Smooth muscle cell (in vitro differentiated cells): ENCODE measurements at regions not wholly inside any gene's neighbourhood (a gene's known extent, or its start where the extent isn't known, plus 50 kb on each side); places are given as distances from the start of the nearest gene placed in this dataset.

Experiments
- DNase-seq: peaks from one replicate; lab custom pipeline; 2025; ENCODE audit not compliant: unreplicated experiment; lab: John Stamatoyannopoulos, UW
- H2AFZ ChIP-seq: fragments of 200-600 bp; sonication (generic); 2 replicates; pipeline ENCODE4 v1.6.0; 2016; ENCODE audit warnings: antibody characterized with exemption, low read depth, mild to moderate bottlenecking
- H3F3A ChIP-seq: fragments of 200-600 bp; sonication (generic); 2 replicates; pipeline ENCODE4 v1.6.0; 2017; ENCODE audit warnings: antibody characterized with exemption, low read depth
- H3K27ac ChIP-seq: fragments of 200-600 bp; sonication (generic); 2 replicates; pipeline ENCODE4 v1.5.1; 2016; ENCODE audit warnings: low read depth, mild to moderate bottlenecking
- H3K27me3 ChIP-seq: fragments of 200-600 bp; sonication (generic); 2 replicates; pipeline ENCODE4 v1.6.1; 2016; ENCODE audit warnings: low read depth, mild to moderate bottlenecking
- H3K36me3 ChIP-seq: fragments of 200-600 bp; sonication (generic); 2 replicates; pipeline ENCODE4 v1.5.1; 2016; ENCODE audit warnings: low read depth
- H3K4me1 ChIP-seq: fragments of 200-600 bp; sonication (generic); 2 replicates; pipeline ENCODE4 v1.5.1; 2016; ENCODE audit warnings: low read depth
- H3K4me2 ChIP-seq: fragments of 200-600 bp; sonication (generic); 2 replicates; pipeline ENCODE4 v1.6.0; 2016; ENCODE audit warnings: mild to moderate bottlenecking
- H3K4me3 ChIP-seq: fragments of 200-600 bp; sonication (generic); 2 replicates; pipeline ENCODE4 v1.5.1; 2016; ENCODE audit warnings: mild to moderate bottlenecking
- H3K79me2 ChIP-seq: fragments of 200-600 bp; sonication (generic); 2 replicates; pipeline ENCODE4 v1.6.0; 2016; ENCODE audit warnings: low read depth, mild to moderate bottlenecking
- H3K9ac ChIP-seq: fragments of 200-600 bp; sonication (generic); 2 replicates; pipeline ENCODE4 v1.6.0; 2016; ENCODE audit warnings: low read depth
- H3K9me3 ChIP-seq: fragments of 200-600 bp; sonication (generic); replicated peaks from 2 replicates; pipeline ENCODE4 v1.5.1; 2016; ENCODE audit warnings: low read depth
- H4K20me1 ChIP-seq: fragments of 200-600 bp; sonication (generic); 2 replicates; pipeline ENCODE4 v1.6.0; 2016; ENCODE audit warnings: low read depth
- WGBS: methylation state at CpG from one replicate; pipeline ENCODE4 v1.1.7; 2016; ENCODE audit warnings: low lambda C conversion rate; 5-methylcytosine and 5-hydroxymethylcytosine counted together
- TF ChIP-seq, protein P1 (sequence below): fragments of 200-600 bp; sonication (generic); IDR thresholded peaks from 2 replicates; pipeline ENCODE4 v1.5.1; 2017; ENCODE audit warnings: borderline replicate concordance, mild to moderate bottlenecking, antibody characterized with exemption; ENCODE audit not compliant: insufficient read depth, poor library complexity, severe bottlenecking

DNA sequence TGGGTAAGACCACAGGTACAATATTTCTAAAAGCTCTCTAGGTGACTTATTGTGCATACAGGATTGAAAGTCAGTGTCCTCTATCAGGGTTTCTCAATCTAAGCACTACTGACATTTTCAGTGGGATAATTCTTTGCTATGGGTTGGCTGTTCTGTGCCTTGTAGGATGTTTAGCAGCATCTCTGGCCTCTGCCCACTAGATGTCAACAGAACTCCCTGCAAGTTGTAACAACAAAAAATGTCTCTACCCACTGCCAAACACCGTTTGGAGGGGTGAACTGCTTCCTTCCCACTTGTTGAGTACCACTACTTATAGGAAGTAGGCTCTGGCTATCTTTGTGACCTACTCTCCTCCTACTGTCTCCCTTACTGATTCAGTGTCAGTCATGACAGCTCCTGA lies 90.1 kb upstream of the ZRANB2 start:
- no peaks in the 10 kb centered on the region for H4K20me1 ChIP-seq
- no peaks in the 10 kb centered on the region for H3F3A ChIP-seq
- H3K4me1 ChIP-seq, result no peaks in the 10 kb centered on the region
- H2AFZ ChIP-seq, result no peak overlapping the region
- H3K4me2 ChIP-seq, result no peak overlapping the region
- no peak overlapping the region for H3K27ac ChIP-seq
- H3K9ac ChIP-seq, result no peak overlapping the region
- no peak overlapping the region for H3K4me3 ChIP-seq
- no peaks in the 10 kb centered on the region for H3K9me3 ChIP-seq
- DNase-seq, result no peak
- 48% methylated on average over 1 of the region's 1 CpG for WGBS
- no peaks in the 10 kb centered on the region for H3K79me2 ChIP-seq
- no peaks in the 10 kb centered on the region for H3K27me3 ChIP-seq
- no peaks in the 10 kb centered on the region for H3K36me3 ChIP-seq
- TF ChIP-seq, protein P1, sequence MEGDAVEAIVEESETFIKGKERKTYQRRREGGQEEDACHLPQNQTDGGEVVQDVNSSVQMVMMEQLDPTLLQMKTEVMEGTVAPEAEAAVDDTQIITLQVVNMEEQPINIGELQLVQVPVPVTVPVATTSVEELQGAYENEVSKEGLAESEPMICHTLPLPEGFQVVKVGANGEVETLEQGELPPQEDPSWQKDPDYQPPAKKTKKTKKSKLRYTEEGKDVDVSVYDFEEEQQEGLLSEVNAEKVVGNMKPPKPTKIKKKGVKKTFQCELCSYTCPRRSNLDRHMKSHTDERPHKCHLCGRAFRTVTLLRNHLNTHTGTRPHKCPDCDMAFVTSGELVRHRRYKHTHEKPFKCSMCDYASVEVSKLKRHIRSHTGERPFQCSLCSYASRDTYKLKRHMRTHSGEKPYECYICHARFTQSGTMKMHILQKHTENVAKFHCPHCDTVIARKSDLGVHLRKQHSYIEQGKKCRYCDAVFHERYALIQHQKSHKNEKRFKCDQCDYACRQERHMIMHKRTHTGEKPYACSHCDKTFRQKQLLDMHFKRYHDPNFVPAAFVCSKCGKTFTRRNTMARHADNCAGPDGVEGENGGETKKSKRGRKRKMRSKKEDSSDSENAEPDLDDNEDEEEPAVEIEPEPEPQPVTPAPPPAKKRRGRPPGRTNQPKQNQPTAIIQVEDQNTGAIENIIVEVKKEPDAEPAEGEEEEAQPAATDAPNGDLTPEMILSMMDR, result no peak

DNA sequence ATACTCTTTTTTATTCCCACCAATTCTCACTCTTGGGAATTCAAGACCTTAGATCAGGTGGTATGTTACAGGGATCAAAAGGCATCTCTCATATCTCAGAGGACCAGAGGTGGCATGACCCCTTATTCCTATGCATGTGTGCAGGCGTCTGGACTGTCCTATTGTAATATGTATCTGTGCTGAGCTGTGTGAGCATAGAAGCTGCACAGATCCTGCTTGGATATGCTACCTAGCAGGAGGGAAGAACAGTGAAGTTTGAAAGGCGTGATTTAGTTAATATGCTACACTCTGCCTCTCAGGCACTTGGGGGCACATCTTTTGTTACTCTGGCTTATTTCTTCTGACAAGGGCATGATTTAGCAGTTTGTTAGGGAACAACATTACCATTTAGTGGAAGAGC lies 86.7 kb upstream of the ZRANB2 start:
- Histone ChIP-seq H3K9me3 (no peaks in the 10 kb centered on the region), H3K4me2 (no peak overlapping the region), H4K20me1 (no peaks in the 10 kb centered on the region), H2AFZ (no peak overlapping the region), H3K36me3 (no peaks in the 10 kb centered on the region), H3K4me3 (no peak overlapping the region), H3K27me3 (no peaks in the 10 kb centered on the region), H3K9ac (no peak overlapping the region), H3F3A (no peaks in the 10 kb centered on the region), H3K79me2 (no peaks in the 10 kb centered on the region), H3K27ac (no peak overlapping the region), H3K4me1 (no peaks in the 10 kb centered on the region)
- DNase-seq, result no peak
- TF ChIP-seq, protein P1, result no peak
- WGBS, result 91% methylated on average over 2 of the region's 2 CpGs

DNA sequence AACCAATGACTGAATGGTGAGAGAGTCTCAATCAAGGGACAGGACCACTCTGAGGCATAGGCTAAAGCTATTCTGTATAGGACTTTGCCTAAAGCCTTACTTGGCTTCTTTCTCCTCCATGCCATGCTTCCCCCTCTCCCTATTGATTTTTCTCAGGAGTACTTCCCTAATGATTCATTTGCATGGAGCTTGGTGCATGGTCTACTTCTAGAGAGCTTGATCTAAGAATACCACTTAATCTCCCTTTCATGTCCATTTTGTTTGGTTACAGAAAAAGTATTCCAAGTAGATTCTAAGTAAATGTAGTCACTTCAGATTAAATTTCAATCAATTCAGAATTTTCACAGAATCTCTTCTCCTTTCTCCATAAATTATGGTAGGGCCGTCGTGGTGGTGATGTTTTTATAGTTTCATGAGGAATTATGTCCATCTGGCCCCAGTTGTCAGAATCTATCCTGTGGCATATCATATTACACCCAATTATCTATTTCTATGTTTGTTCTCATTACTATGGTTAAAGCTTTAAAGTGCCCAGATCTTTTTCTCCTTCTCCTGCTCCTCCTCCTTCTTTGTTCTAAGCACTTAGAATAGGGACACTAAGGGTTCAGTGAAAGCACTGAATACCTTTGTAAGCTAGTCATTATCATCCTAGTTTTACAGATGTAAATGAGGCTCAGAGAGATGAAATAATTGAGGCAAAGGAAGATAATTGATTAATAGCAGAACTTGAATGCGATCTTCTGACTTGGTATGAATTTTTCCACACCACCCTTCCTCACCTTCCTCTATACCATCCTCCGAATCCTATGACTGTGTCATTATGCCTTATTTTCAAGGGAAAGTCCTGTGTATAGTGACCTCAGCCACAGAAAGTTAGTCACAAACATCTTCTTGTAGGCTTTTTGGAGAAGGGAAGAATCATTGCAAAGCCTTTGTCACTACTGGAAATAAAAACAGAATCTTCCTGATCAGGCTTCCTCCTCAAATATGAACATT lies 85.6 kb upstream of the ZRANB2 start:
- TF ChIP-seq, protein P1, result no peak
- Histone ChIP-seq H3K79me2 (no peaks in the 10 kb centered on the region), H4K20me1 (no peaks in the 10 kb centered on the region), H3K27me3 (no peaks in the 10 kb centered on the region), H3K4me2 (no peak overlapping the region), H3K36me3 (no peaks in the 10 kb centered on the region), H3K4me3 (no peak overlapping the region), H3K9me3 (no peaks in the 10 kb centered on the region), H3F3A (no peaks in the 10 kb centered on the region), H3K9ac (no peak overlapping the region), H3K27ac (no peak overlapping the region), H2AFZ (no peak overlapping the region), H3K4me1 (no peaks in the 10 kb centered on the region)
- no peak for DNase-seq
- 72% methylated on average over 4 of the region's 4 CpGs for WGBS

DNA sequence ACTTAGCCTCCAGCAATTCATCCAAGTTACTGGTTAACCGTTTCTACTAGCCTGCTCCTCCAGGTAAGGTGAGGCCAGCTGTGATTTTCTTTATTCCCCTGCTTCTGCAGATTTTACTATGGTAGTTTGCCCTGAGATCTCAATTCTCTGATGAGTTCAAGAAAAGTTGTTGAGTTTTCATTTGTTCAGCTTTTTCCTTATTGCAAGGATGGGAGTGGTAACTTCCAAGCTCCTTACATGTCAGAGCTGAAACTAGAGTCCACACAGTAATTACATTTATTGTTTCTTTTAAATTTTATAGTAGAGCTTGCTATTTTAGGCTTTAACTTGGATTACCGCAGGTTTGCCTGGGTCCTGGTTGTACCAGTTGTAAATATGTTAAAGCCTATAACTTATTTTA lies 76.9 kb upstream of the ZRANB2 start:
- no peak overlapping the region for H3K27ac ChIP-seq
- no peaks in the 10 kb centered on the region for H4K20me1 ChIP-seq
- H3K4me3 ChIP-seq, result no peak overlapping the region
- WGBS, result 73% methylated on average over 2 of the region's 2 CpGs
- no peaks in the 10 kb centered on the region for H3K9me3 ChIP-seq
- no peaks in the 10 kb centered on the region for H3K79me2 ChIP-seq
- H3K4me2 ChIP-seq, result no peak overlapping the region
- no peaks in the 10 kb centered on the region for H3K36me3 ChIP-seq
- no peak overlapping the region for H2AFZ ChIP-seq
- TF ChIP-seq, protein P1, result no peak
- no peaks in the 10 kb centered on the region for H3K4me1 ChIP-seq
- no peaks in the 10 kb centered on the region for H3F3A ChIP-seq
- H3K27me3 ChIP-seq, result no peaks in the 10 kb centered on the region
- no peak overlapping the region for H3K9ac ChIP-seq
- DNase-seq, result no peak
